HEK293 (cell line): ENCODE measurements at regions not wholly inside any gene's neighbourhood (a gene's known extent, or its start where the extent isn't known, plus 50 kb on each side); places are given as distances from the start of the nearest gene placed in this dataset.

Experiments used
- CTCF ChIP-seq: fragments of 450-650 bp; formaldehyde crosslinking; IDR thresholded peaks from 2 replicates; pipeline ENCODE4 v1.5.1; 2016; ENCODE audit warnings: missing biosample characterization, missing genetic modification characterization
- ZNF133 ChIP-seq: fragments of 450-650 bp; formaldehyde crosslinking; IDR thresholded peaks from 2 replicates; pipeline ENCODE4 v1.5.1; 2016; ENCODE audit warnings: missing biosample characterization, missing genetic modification characterization
- ZNF529 ChIP-seq: fragments of 450-650 bp; formaldehyde crosslinking; IDR thresholded peaks from 2 replicates; pipeline ENCODE4 v1.5.1; 2017; ENCODE audit warnings: missing genetic modification characterization, missing biosample characterization; ENCODE audit not compliant: insufficient replicate concordance
- TF ChIP-seq, protein P1 (sequence below): fragments of 450-650 bp; formaldehyde crosslinking; IDR thresholded peaks from 2 replicates; pipeline ENCODE4 v1.5.1; 2016; ENCODE audit warnings: missing biosample characterization, missing genetic modification characterization

- no peak for TF ChIP-seq ZNF133
- TF ChIP-seq ZNF529 (tag by site-specific recombination), result no peak
- no peak for TF ChIP-seq CTCF (tag by site-specific recombination)
- TF ChIP-seq, protein P1, sequence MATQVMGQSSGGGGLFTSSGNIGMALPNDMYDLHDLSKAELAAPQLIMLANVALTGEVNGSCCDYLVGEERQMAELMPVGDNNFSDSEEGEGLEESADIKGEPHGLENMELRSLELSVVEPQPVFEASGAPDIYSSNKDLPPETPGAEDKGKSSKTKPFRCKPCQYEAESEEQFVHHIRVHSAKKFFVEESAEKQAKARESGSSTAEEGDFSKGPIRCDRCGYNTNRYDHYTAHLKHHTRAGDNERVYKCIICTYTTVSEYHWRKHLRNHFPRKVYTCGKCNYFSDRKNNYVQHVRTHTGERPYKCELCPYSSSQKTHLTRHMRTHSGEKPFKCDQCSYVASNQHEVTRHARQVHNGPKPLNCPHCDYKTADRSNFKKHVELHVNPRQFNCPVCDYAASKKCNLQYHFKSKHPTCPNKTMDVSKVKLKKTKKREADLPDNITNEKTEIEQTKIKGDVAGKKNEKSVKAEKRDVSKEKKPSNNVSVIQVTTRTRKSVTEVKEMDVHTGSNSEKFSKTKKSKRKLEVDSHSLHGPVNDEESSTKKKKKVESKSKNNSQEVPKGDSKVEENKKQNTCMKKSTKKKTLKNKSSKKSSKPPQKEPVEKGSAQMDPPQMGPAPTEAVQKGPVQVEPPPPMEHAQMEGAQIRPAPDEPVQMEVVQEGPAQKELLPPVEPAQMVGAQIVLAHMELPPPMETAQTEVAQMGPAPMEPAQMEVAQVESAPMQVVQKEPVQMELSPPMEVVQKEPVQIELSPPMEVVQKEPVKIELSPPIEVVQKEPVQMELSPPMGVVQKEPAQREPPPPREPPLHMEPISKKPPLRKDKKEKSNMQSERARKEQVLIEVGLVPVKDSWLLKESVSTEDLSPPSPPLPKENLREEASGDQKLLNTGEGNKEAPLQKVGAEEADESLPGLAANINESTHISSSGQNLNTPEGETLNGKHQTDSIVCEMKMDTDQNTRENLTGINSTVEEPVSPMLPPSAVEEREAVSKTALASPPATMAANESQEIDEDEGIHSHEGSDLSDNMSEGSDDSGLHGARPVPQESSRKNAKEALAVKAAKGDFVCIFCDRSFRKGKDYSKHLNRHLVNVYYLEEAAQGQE (tag by site-specific recombination), result no peak
These were observed 120.6 kb downstream of the GOSR1 start for GRCh38 chr17:30597776-30598288.
